ENCODE measurements at regions not wholly inside any gene's neighbourhood (a gene's known extent, or its start where the extent isn't known, plus 50 kb on each side); places are given as distances from the start of the nearest gene placed in this dataset.
A peak's percentile ranks its signal among the peaks of the same experiment; 100 is the strongest.

GRCh38 chr2:223221139-223221835, 169.3 kb downstream of the KCNE4 start:
- TF ChIP-seq, protein P1, sequence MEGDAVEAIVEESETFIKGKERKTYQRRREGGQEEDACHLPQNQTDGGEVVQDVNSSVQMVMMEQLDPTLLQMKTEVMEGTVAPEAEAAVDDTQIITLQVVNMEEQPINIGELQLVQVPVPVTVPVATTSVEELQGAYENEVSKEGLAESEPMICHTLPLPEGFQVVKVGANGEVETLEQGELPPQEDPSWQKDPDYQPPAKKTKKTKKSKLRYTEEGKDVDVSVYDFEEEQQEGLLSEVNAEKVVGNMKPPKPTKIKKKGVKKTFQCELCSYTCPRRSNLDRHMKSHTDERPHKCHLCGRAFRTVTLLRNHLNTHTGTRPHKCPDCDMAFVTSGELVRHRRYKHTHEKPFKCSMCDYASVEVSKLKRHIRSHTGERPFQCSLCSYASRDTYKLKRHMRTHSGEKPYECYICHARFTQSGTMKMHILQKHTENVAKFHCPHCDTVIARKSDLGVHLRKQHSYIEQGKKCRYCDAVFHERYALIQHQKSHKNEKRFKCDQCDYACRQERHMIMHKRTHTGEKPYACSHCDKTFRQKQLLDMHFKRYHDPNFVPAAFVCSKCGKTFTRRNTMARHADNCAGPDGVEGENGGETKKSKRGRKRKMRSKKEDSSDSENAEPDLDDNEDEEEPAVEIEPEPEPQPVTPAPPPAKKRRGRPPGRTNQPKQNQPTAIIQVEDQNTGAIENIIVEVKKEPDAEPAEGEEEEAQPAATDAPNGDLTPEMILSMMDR (IDR thresholded peaks at IDR 0.05): no peak
- TF ChIP-seq NR3C1 (IDR thresholded peaks at IDR 0.05) (no peak), CBX2 (IDR thresholded peaks at IDR 0.05; ENCODE audit: borderline replicate concordance, low read depth) (no peak), JUNB (IDR thresholded peaks at IDR 0.05) (no peak), NPAS2 (CRISPR knock-in tag; IDR thresholded peaks at IDR 0.05; ENCODE audit: borderline replicate concordance) (no peak), HES2 (IDR thresholded peaks at IDR 0.05) (no peak), CHD2 (IDR thresholded peaks at IDR 0.05; ENCODE audit: low read length, partially characterized antibody) (no peak)
- TF ChIP-seq, protein P2, sequence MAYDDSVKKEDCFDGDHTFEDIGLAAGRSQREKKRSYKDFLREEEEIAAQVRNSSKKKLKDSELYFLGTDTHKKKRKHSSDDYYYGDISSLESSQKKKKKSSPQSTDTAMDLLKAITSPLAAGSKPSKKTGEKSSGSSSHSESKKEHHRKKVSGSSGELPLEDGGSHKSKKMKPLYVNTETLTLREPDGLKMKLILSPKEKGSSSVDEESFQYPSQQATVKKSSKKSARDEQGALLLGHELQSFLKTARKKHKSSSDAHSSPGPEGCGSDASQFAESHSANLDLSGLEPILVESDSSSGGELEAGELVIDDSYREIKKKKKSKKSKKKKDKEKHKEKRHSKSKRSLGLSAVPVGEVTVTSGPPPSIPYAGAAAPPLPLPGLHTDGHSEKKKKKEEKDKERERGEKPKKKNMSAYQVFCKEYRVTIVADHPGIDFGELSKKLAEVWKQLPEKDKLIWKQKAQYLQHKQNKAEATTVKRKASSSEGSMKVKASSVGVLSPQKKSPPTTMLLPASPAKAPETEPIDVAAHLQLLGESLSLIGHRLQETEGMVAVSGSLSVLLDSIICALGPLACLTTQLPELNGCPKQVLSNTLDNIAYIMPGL (CRISPR knock-in tag; IDR thresholded peaks at IDR 0.05; ENCODE audit: borderline replicate concordance): no peak
- FAIRE-seq (no peak), ATAC-seq (no peak; a peak in 1 of 6 replicates), DNase-seq (ENCODE audit: low read depth in 1 of 2, low spot score in 1 of 2) (no peak)
- H3K4me1 ChIP-seq: peaks cover 23% of the 10 kb centered on the region
- H3K4me2 ChIP-seq: peak overlapping the region; percentile 65; the same call in 2 of the 3 replicates
- CTCF ChIA-PET: no interaction called here
- no peaks in the 10 kb centered on the region for H3K9me3 ChIP-seq
- peak overlapping the region in 1 of 2 experiments; percentile 55; a peak in 3 of 6 replicates for H3K27ac ChIP-seq
- WGBS (ENCODE audit: missing lambda C conversion rate): 69% methylated on average over 4 of the region's 4 CpGs
- POLR2A ChIA-PET: no interaction called here
- no peak overlapping the region for H3K4me3 ChIP-seq

- Histone ChIP-seq H3K4me3 (no peak overlapping the region), H3K4me2 (peak overlapping the region; percentile 65), H3K27ac (peak overlapping the region; percentile 43 to 55; a peak in 5 of 6 replicates), H3K9me3 (no peaks in the 10 kb centered on the region), H3K4me1 (peaks cover 22% of the 10 kb centered on the region)
- peak; percentile 51 for TF ChIP-seq JUNB (IDR thresholded peaks at IDR 0.05)
- no peak for TF ChIP-seq HEYL (CRISPR knock-in tag; IDR thresholded peaks at IDR 0.05)
- no peak for TF ChIP-seq HOXB13 (CRISPR knock-in tag; IDR thresholded peaks at IDR 0.05; ENCODE audit: low read depth)
- TF ChIP-seq CEBPB (IDR thresholded peaks at IDR 0.05): no peak
- TF ChIP-seq CBX2 (IDR thresholded peaks at IDR 0.05; ENCODE audit: borderline replicate concordance, low read depth): no peak
- no peak for TF ChIP-seq RAD21 (conservative IDR thresholded peaks at IDR 0.05 in 1 of 2, IDR thresholded peaks at IDR 0.05 in 1 of 2)
- TF ChIP-seq MAZ (IDR thresholded peaks at IDR 0.05; ENCODE audit: borderline replicate concordance, low read depth, low read length): no peak
- TF ChIP-seq HDAC2 (IDR thresholded peaks at IDR 0.05): no peak
- TF ChIP-seq POLR2AphosphoS2 (conservative IDR thresholded peaks at IDR 0.05; ENCODE audit: low read length): no peak
- TF ChIP-seq ZFP36 (IDR thresholded peaks at IDR 0.05; ENCODE audit: borderline replicate concordance, partially characterized antibody): no peak
- TF ChIP-seq KDM5A (IDR thresholded peaks at IDR 0.05): no peak
- TF ChIP-seq CHD2 (IDR thresholded peaks at IDR 0.05; ENCODE audit: low read length, partially characterized antibody): no peak
- TF ChIP-seq TFCP2L1 (CRISPR knock-in tag; IDR thresholded peaks at IDR 0.05): no peak
- no peak for TF ChIP-seq RFX5 (IDR thresholded peaks at IDR 0.05)
- TF ChIP-seq SMC3 (IDR thresholded peaks at IDR 0.05): no peak
- no peak for TF ChIP-seq ESRRA (IDR thresholded peaks at IDR 0.05; ENCODE audit: borderline replicate concordance, low read length)
- TF ChIP-seq FOSL2 (IDR thresholded peaks at IDR 0.05): peak; percentile 27; the same call in 1 of the 2 replicates
- peak; percentile 27; the same call in 1 of the 2 replicates for TF ChIP-seq FOSL2 (CRISPR knock-in tag; IDR thresholded peaks at IDR 0.05)
- ChIA-PET CTCF (no interaction called here), POLR2A (no interaction called here)
- DNase-seq (ENCODE audit: low read depth in 1 of 2, low spot score in 1 of 2) (peak; percentile 15 to 57), ATAC-seq (peak; percentile 64 to 87; a peak in 4 of 6 replicates), FAIRE-seq (no peak)
- WGBS (ENCODE audit: missing lambda C conversion rate): 2% methylated on average over 2 of the region's 2 CpGs
Measured at GRCh38 chr2:223222397-223222796, 170.4 kb downstream of the KCNE4 start.

Measured in A549 (cell line).